ENCODE measurements at regions not wholly inside any gene's neighbourhood (a gene's known extent, or its start where the extent isn't known, plus 50 kb on each side); places are given as distances from the start of the nearest gene placed in this dataset.
A peak's percentile ranks its signal among the peaks of the same experiment; 100 is the strongest.

DNA sequence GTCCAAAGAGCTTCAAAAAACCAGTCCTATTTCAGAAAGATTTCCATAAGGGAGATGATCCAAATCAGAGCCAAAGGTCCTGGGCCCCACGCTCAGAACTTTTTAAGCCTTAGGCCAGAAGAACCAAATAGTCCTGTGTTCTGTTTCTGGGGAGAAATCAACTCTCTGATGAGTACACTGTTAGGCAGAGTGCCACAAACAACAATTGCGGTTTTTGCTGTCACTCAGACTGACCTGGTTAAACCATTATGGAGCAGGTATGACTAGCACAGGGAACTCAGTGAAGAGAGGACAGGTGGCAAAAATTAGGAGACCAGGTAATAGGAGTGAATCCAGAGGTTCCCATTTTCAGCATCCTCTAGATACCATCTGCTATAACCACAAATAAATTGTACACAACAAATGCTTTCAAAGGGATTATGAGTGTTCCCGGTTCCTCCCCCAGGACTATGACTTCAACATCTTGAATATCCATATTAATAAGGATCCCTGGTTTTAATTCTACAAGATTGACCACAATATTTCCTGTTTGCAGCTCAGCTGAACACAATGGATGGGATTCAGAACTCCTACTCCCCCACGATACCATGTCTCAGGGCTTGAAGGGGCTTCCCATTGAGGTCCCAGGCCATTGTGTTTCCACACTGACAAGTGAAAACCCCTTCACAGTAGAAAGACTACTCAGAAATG lies 52.1 kb upstream of the FREM1 start:
- Mint-ChIP-seq H3K9me3 (peaks cover 4% of the 10 kb centered on the region), H3K36me3 (ENCODE audit: low read depth) (peaks cover 1% of the 10 kb centered on the region), H3K27me3 (ENCODE audit: low read depth) (no peaks in the 10 kb centered on the region), H3K4me1 (ENCODE audit: low read depth) (peaks cover 37% of the 10 kb centered on the region), H3K27ac (peak overlapping the region; percentile 81), H3K4me3 (peak overlapping the region; percentile 67)

DNA sequence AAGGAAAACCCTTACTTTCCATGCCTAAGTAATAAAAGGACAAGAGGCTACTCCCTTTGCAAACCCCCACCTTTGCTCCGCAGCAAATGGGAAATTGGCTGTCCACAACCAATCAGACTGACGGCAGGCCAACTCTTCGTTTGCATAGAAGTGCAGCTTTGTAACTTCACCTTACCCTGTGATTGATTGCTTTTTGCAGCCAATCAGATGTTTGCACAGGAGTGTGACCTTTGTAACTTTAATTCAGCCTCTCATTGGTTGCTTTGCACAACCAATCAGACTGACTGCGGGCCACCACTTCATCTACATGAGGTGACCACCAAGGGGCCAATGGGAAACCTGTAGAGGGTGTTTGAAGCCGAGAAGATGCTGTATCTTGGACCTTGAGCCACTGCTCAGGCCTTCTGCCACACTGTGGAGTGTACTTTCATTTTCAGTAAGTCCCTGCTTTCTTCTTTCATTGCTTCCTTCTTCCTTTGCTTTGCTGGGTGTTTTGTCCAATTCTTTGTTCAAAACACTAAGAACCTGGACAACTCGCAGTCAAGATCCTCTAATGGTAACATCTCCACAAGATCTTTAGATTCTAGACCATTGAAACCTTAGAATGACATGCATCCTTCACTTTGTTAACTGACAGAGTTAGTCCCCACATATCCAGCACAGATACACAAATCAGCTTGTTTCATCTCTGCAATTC lies 51.3 kb upstream of the FREM1 start:
- Mint-ChIP-seq H3K27me3 (ENCODE audit: low read depth) (no peaks in the 10 kb centered on the region), H3K9me3 (peaks cover 4% of the 10 kb centered on the region), H3K36me3 (ENCODE audit: low read depth) (peaks cover 1% of the 10 kb centered on the region), H3K27ac (peak overlapping the region; percentile 81), H3K4me1 (ENCODE audit: low read depth) (peaks cover 38% of the 10 kb centered on the region), H3K4me3 (peak overlapping the region; percentile 67)

DNA sequence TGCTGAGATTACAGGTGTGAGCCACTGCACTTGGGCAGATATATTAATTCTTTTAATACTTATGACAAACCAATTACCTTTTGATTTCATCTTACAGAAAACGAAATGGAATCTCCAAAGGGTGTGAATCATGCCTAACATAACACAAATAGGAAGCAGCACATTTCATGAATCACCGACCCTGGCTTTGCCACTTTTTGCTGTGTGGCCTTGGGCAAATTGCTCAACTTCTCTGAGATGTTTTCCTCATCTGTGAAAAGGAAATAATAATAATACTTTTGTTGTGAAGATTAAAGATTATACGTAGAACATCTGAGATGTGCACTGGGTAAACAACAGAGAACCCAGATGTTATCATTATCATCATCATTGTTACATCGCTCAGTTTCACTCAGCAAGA lies 50.7 kb upstream of the FREM1 start:
- no peak overlapping the region for H3K27ac Mint-ChIP-seq

More for the DNA sequence above, 50.7 kb upstream of the FREM1 start:
- Mint-ChIP-seq H3K36me3 (ENCODE audit: low read depth) (peaks cover 1% of the 10 kb centered on the region), H3K27me3 (ENCODE audit: low read depth) (no peaks in the 10 kb centered on the region), H3K4me3 (no peak overlapping the region), H3K4me1 (ENCODE audit: low read depth) (peaks cover 38% of the 10 kb centered on the region), H3K9me3 (peaks cover 4% of the 10 kb centered on the region)

All from T-helper 1 cell treated with Interleukin-12 subunit alpha and Interleukin-12 subunit beta and Interleukin-4 antibody, amounts not matched to agents 30 μg/mL and 1 μg/mL, for 36 hours (primary cell).